H1 (cell line): ENCODE measurements at regions not wholly inside any gene's neighbourhood (a gene's known extent, or its start where the extent isn't known, plus 50 kb on each side); places are given as distances from the start of the nearest gene placed in this dataset.

Experiments
- CTCF ChIA-PET: fragments of 300-600 bp; sonication (Branson Sonifier 250); formaldehyde crosslinking; loops from one replicate; lab custom pipeline; 2021; ENCODE audit not compliant: partially characterized antibody; lab: Charles Lee
- POLR2A ChIA-PET: fragments of 300-600 bp; sonication (Branson Sonifier 250); formaldehyde crosslinking; loops from one replicate; lab custom pipeline; 2021; ENCODE audit warnings: inconsistent platforms; ENCODE audit not compliant: partially characterized antibody; lab: Charles Lee
- DNase-seq, 2 experiments: peaks; one replicate each; pipeline versions ENCODE4 v3.0.0 to v3.0.0-alpha.2; 2010 to 2022; ENCODE audit warnings: low spot score in 2 of 2, low read depth in 1 of 2, mixed read lengths in 1 of 2
- FAIRE-seq: peaks from 2 replicates; lab custom pipeline; 2011; peaks lifted over from hg19 to GRCh38; lab: Jason Lieb, UNC
- H2AFZ ChIP-seq: 2 replicates; pipeline ENCODE4 v1.8.1; 2012; ENCODE audit warnings: low read length, inconsistent platforms
- H2AK5ac ChIP-seq: 2 replicates; pipeline ENCODE4 v1.6.1; 2013; ENCODE audit warnings: low read depth, low read length
- H2BK120ac ChIP-seq: replicated peaks from 2 replicates; pipeline ENCODE3; 2013; ENCODE audit warnings: low read depth, low read length, inconsistent platforms
- H2BK12ac ChIP-seq: 2 replicates; pipeline ENCODE4 v1.6.1; 2013; ENCODE audit warnings: low read depth, low read length
- H2BK15ac ChIP-seq: 2 replicates; pipeline ENCODE4 v1.6.1; 2013; ENCODE audit warnings: low read length
- H2BK20ac ChIP-seq: 2 replicates; pipeline ENCODE4 v1.6.1; 2013; ENCODE audit warnings: low read length
- H2BK5ac ChIP-seq: 2 replicates; pipeline ENCODE4 v1.6.1; 2013; ENCODE audit warnings: low read depth, low read length
- H3K14ac ChIP-seq: 2 replicates; pipeline ENCODE4 v1.6.1; 2013; ENCODE audit warnings: inconsistent platforms; ENCODE audit not compliant: insufficient read length
- H3K18ac ChIP-seq: 2 replicates; pipeline ENCODE4 v1.6.1; 2013; ENCODE audit warnings: low read length; ENCODE audit errors: extremely low read depth
- H3K23ac ChIP-seq: 2 replicates; pipeline ENCODE4 v1.6.1; 2013; ENCODE audit warnings: inconsistent platforms; ENCODE audit not compliant: insufficient read length
- H3K23me2 ChIP-seq: 2 replicates; pipeline ENCODE4 v1.6.1; 2013; ENCODE audit warnings: low read depth, low read length
- H3K27ac ChIP-seq: 2 replicates; pipeline ENCODE4 v1.6.1; 2011; ENCODE audit warnings: low read depth, low read length, inconsistent platforms
- H3K27me3 ChIP-seq, 4 experiments: replicated peaks in 1 of 4; 1 replicate in 1 of 4; 2 replicates in 3 of 4; pipeline versions ENCODE4 v1.6.1 to v1.8.1; 2011 to 2013; ENCODE audit warnings: low read length in 3 of 4, mild to moderate bottlenecking in 3 of 4, inconsistent platforms in 2 of 4, mixed read lengths in 2 of 4, moderate library complexity in 1 of 4; ENCODE audit not compliant: control insufficient read depth in 3 of 4, insufficient read depth in 3 of 4; ENCODE audit errors: extremely low read depth in 1 of 4
- H3K36me3 ChIP-seq, 4 experiments: 2 replicates each; pipeline versions ENCODE4 v1.6.1 to v1.8.1; 2011 to 2013; ENCODE audit warnings: mild to moderate bottlenecking in 4 of 4, low read length in 3 of 4, moderate library complexity in 2 of 4, control low read depth in 1 of 4, inconsistent platforms in 1 of 4; ENCODE audit not compliant: insufficient read depth in 4 of 4, control insufficient read depth in 2 of 4
- H3K4ac ChIP-seq: replicated peaks from 2 replicates; pipeline ENCODE3; 2013; ENCODE audit warnings: low read length, low read depth, mixed read lengths, inconsistent platforms; ENCODE audit not compliant: insufficient read length
- H3K4me1 ChIP-seq, 4 experiments: replicated peaks in 1 of 4; 1 replicate in 1 of 4; 2 replicates in 3 of 4; pipeline versions ENCODE4 v1.6.1 to v1.8.1; 2011 to 2013; ENCODE audit warnings: low read length in 3 of 4, inconsistent platforms in 2 of 4, mixed read lengths in 1 of 4; ENCODE audit not compliant: insufficient read depth in 4 of 4, control insufficient read depth in 3 of 4
- H3K4me2 ChIP-seq, 2 experiments: 2 replicates each; pipeline versions ENCODE4 v1.6.1 to v1.8.1; 2011 to 2013; ENCODE audit warnings: low read depth in 2 of 2, low read length in 2 of 2, control low read depth in 1 of 2, inconsistent platforms in 1 of 2, mild to moderate bottlenecking in 1 of 2; ENCODE audit not compliant: insufficient read depth in 1 of 2
- H3K4me3 ChIP-seq, 4 experiments: fragments of 200-600, 300-600 bp in 1 of 4; sonication (generic), shearing (Covaris generic), sonication (Bioruptor Twin) in 1 of 4; 2 replicates each; pipeline versions ENCODE4 v1.5.1 to v1.8.1; 2011 to 2016; ENCODE audit warnings: low read length in 4 of 4, low read depth in 3 of 4, control low read depth in 2 of 4, inconsistent platforms in 2 of 4, mild to moderate bottlenecking in 2 of 4, mixed read lengths in 1 of 4, moderate library complexity in 1 of 4; ENCODE audit not compliant: insufficient read depth in 2 of 4; ENCODE audit errors: extremely low read depth in 1 of 4
- H3K56ac ChIP-seq: replicated peaks from 2 replicates; pipeline ENCODE3; 2013; ENCODE audit warnings: low read depth, mild to moderate bottlenecking, mixed read lengths, low read length, inconsistent platforms; ENCODE audit not compliant: insufficient read length
- H3K79me1 ChIP-seq: 2 replicates; pipeline ENCODE4 v1.6.1; 2013; ENCODE audit warnings: low read depth, low read length, control low read depth
- H3K79me2 ChIP-seq, 2 experiments: 2 replicates each; pipeline versions ENCODE4 v1.6.1 to v1.8.1; 2012 to 2013; ENCODE audit warnings: low read length in 2 of 2, mild to moderate bottlenecking in 2 of 2, inconsistent platforms in 1 of 2; ENCODE audit not compliant: insufficient read depth in 2 of 2, control insufficient read depth in 1 of 2
- H3K9ac ChIP-seq, 4 experiments: replicated peaks in 1 of 4; 1 replicate in 1 of 4; 2 replicates in 3 of 4; pipeline versions ENCODE4 v1.6.1 to v1.8.1; 2011 to 2013; ENCODE audit warnings: low read depth in 3 of 4, low read length in 3 of 4, control low read depth in 2 of 4, mild to moderate bottlenecking in 2 of 4, moderate library complexity in 2 of 4, inconsistent platforms in 1 of 4; ENCODE audit errors: extremely low read depth in 1 of 4
- H3K9me3 ChIP-seq, 2 experiments: 2 replicates each; pipeline versions ENCODE4 v1.6.1 to v1.8.1; 2012 to 2013; ENCODE audit warnings: mild to moderate bottlenecking in 2 of 2, moderate library complexity in 2 of 2, control low read depth in 1 of 2, inconsistent platforms in 1 of 2, low read depth in 1 of 2, low read length in 1 of 2, mixed read lengths in 1 of 2; ENCODE audit not compliant: insufficient read depth in 2 of 2
- H4K20me1 ChIP-seq, 2 experiments: replicated peaks in 1 of 2; 2 replicates each; pipeline versions ENCODE3 to v1.8.1; 2011 to 2013; ENCODE audit warnings: inconsistent platforms in 2 of 2, low read length in 2 of 2, mild to moderate bottlenecking in 1 of 2; ENCODE audit not compliant: insufficient read depth in 2 of 2, control insufficient read depth in 1 of 2
- H4K5ac ChIP-seq: 2 replicates; pipeline ENCODE4 v1.6.1; 2013; ENCODE audit warnings: low read length, low read depth, mixed read lengths, inconsistent platforms; ENCODE audit not compliant: insufficient read length
- H4K8ac ChIP-seq: 2 replicates; pipeline ENCODE4 v1.8.0; 2013; ENCODE audit warnings: mild to moderate bottlenecking, moderate library complexity, low read length, inconsistent platforms; ENCODE audit not compliant: insufficient read depth; ENCODE audit errors: extremely low read depth
- H4K91ac ChIP-seq: replicated peaks from 2 replicates; pipeline ENCODE3; 2013; ENCODE audit warnings: low read length, mixed read lengths, inconsistent platforms; ENCODE audit not compliant: insufficient read length
- BACH1 ChIP-seq: IDR thresholded peaks from 2 replicates; pipeline ENCODE4 v1.6.1; 2012; ENCODE audit warnings: low read length, improper control_type of control experiment
- E2F6 ChIP-seq: IDR thresholded peaks from 2 replicates; pipeline ENCODE4 v1.6.1; 2012; ENCODE audit warnings: inconsistent platforms
- FOSL1 ChIP-seq: IDR thresholded peaks from 2 replicates; pipeline ENCODE4 v1.6.1; 2011; ENCODE audit warnings: mild to moderate bottlenecking, low read depth, low read length, moderate library complexity; ENCODE audit not compliant: insufficient read depth
- JUN ChIP-seq: IDR thresholded peaks from 2 replicates; pipeline ENCODE4 v1.6.1; 2011; ENCODE audit warnings: low read depth, mild to moderate bottlenecking, improper control_type of control experiment, low read length
- JUND ChIP-seq: IDR thresholded peaks from 2 replicates; pipeline ENCODE4 v1.6.1; 2011; ENCODE audit warnings: mild to moderate bottlenecking, improper control_type of control experiment, low read length
- POU5F1 ChIP-seq: IDR thresholded peaks from 2 replicates; pipeline ENCODE4 v1.6.1; 2011; ENCODE audit warnings: low read depth, mild to moderate bottlenecking, low read length, moderate library complexity
- RBBP5 ChIP-seq: IDR thresholded peaks from 2 replicates; pipeline ENCODE4 v1.7.1; 2012; ENCODE audit warnings: low read depth, mild to moderate bottlenecking, inconsistent platforms, low read length, moderate library complexity, borderline replicate concordance
- RFX5 ChIP-seq: IDR thresholded peaks from 2 replicates; pipeline ENCODE4 v1.6.1; 2011; ENCODE audit warnings: low read depth, low read length, improper control_type of control experiment, borderline replicate concordance
- SP2 ChIP-seq: IDR thresholded peaks from 2 replicates; pipeline ENCODE4 v1.6.1; 2012; ENCODE audit warnings: mild to moderate bottlenecking, low read length, inconsistent platforms
- SP4 ChIP-seq: IDR thresholded peaks from 2 replicates; pipeline ENCODE4 v1.6.1; 2012; ENCODE audit warnings: low read length, inconsistent platforms
- SRF ChIP-seq: IDR thresholded peaks from 2 replicates; pipeline ENCODE4 v1.6.1; 2011; ENCODE audit warnings: mild to moderate bottlenecking, low read depth, low read length, moderate library complexity
- TAF1 ChIP-seq: IDR thresholded peaks from 2 replicates; pipeline ENCODE4 v1.6.1; 2011; ENCODE audit warnings: mild to moderate bottlenecking, low read depth, low read length
- TAF7 ChIP-seq: optimal IDR thresholded peaks from 2 replicates; pipeline ENCODE3; 2011; ENCODE audit warnings: low read depth, mild to moderate bottlenecking, inconsistent platforms, low read length, moderate library complexity, borderline replicate concordance
- TBP ChIP-seq: IDR thresholded peaks from 2 replicates; pipeline ENCODE4 v1.6.1; 2011; ENCODE audit warnings: low read depth, low read length, improper control_type of control experiment
- WGBS, 2 experiments: shearing (Covaris generic) in 1 of 2; methylation state at CpG; one replicate each; pipeline versions ENCODE4 v1.1.6 to v1.1.7; 2013 to 2015; ENCODE audit warnings: low lambda C conversion rate in 2 of 2, mixed read lengths in 2 of 2, inconsistent platforms in 1 of 2, low coverage in 1 of 2, missing lambda C conversion rate in 1 of 2; ENCODE audit not compliant: insufficient replicate concordance in 2 of 2, insufficient coverage in 1 of 2, insufficient read length in 1 of 2; ENCODE audit errors: extremely low coverage in 1 of 2, missing lambda C conversion rate in 1 of 2; 5-methylcytosine and 5-hydroxymethylcytosine counted together

DNA sequence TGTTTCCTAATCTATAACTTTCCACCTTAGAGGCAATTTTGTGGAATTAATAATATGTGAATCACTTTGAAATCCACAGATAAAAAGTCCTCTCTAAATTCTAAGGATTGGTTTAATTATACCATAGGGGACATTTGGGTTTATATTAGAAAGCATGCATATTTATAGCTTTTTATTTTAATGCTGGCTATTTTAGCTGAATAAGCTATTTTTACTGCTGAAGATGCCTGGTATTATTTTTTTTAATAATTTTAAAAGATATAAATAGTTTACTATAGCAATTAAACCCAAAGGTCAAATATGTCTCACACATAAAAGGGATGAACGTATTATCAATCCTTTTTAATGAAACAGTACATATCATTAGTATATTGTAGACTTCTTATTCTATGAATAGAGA is 415.4 kb downstream of the MAGEB5 start:
- no peak overlapping the region for H2BK5ac ChIP-seq
- POLR2A ChIA-PET: no interaction called here
- WGBS, 2 experiments: 100% methylated on average over 1 of the region's 1 CpG; no CpG with 5 or more reads in 1 of the 2 experiments

More for the DNA sequence above, 415.4 kb downstream of the MAGEB5 start:
- Histone ChIP-seq H3K4me2 (no peak overlapping the region), H2BK20ac (no peak overlapping the region), H3K23ac (no peak overlapping the region), H2AFZ (no peak overlapping the region), H3K4me3 (no peak overlapping the region), H3K36me3 (no peaks in the 10 kb centered on the region), H4K91ac (no peak overlapping the region), H3K27me3 (no peaks in the 10 kb centered on the region), H4K20me1 (no peaks in the 10 kb centered on the region)
- TF ChIP-seq JUND (no peak), SRF (no peak), TBP (no peak), POU5F1 (no peak), RFX5 (no peak), TAF1 (no peak), BACH1 (no peak), SP2 (no peak), TAF7 (no peak), RBBP5 (no peak), SP4 (no peak), E2F6 (no peak), JUN (no peak), FOSL1 (no peak)
- TF ChIP-seq, all 59 proteins: peak for 0
- Histone ChIP-seq H4K8ac (no peak overlapping the region), H2BK120ac (no peak overlapping the region), H3K9ac (no peak overlapping the region), H3K23me2 (no peaks in the 10 kb centered on the region), H3K56ac (no peak overlapping the region), H3K9me3 (no peaks in the 10 kb centered on the region), H3K79me2 (no peaks in the 10 kb centered on the region), H3K14ac (no peak overlapping the region), H2BK12ac (no peak overlapping the region), H4K5ac (no peak overlapping the region), H3K27ac (no peak overlapping the region), H2BK15ac (no peak overlapping the region), H3K4me1 (no peaks in the 10 kb centered on the region), H3K4ac (no peak overlapping the region), H3K18ac (no peak overlapping the region), H3K79me1 (no peaks in the 10 kb centered on the region), H2AK5ac (no peak overlapping the region)
- DNase-seq: no peak
- no peak for FAIRE-seq
- CTCF ChIA-PET: no interaction called here
